PFSK-1 (cell line): ENCODE measurements at regions not wholly inside any gene's neighbourhood (a gene's known extent, or its start where the extent isn't known, plus 50 kb on each side); places are given as distances from the start of the nearest gene placed in this dataset.

Experiments
- POLR2AphosphoS5 ChIP-seq: IDR thresholded peaks from 2 replicates; pipeline ENCODE4 v1.6.1; 2012; ENCODE audit warnings: low read depth, mild to moderate bottlenecking, control low read depth, low read length, moderate library complexity
- TF ChIP-seq, protein P1 (sequence below), 2 experiments: IDR thresholded peaks; 2 replicates each; pipeline versions ENCODE4 v1.6.1 to v1.8.0; 2011 to 2012; ENCODE audit warnings: low read depth in 2 of 2, low read length in 2 of 2, control low read depth in 1 of 2, inconsistent platforms in 1 of 2, mild to moderate bottlenecking in 1 of 2, moderate library complexity in 1 of 2; ENCODE audit not compliant: insufficient read depth in 1 of 2

- TF ChIP-seq, protein P1, sequence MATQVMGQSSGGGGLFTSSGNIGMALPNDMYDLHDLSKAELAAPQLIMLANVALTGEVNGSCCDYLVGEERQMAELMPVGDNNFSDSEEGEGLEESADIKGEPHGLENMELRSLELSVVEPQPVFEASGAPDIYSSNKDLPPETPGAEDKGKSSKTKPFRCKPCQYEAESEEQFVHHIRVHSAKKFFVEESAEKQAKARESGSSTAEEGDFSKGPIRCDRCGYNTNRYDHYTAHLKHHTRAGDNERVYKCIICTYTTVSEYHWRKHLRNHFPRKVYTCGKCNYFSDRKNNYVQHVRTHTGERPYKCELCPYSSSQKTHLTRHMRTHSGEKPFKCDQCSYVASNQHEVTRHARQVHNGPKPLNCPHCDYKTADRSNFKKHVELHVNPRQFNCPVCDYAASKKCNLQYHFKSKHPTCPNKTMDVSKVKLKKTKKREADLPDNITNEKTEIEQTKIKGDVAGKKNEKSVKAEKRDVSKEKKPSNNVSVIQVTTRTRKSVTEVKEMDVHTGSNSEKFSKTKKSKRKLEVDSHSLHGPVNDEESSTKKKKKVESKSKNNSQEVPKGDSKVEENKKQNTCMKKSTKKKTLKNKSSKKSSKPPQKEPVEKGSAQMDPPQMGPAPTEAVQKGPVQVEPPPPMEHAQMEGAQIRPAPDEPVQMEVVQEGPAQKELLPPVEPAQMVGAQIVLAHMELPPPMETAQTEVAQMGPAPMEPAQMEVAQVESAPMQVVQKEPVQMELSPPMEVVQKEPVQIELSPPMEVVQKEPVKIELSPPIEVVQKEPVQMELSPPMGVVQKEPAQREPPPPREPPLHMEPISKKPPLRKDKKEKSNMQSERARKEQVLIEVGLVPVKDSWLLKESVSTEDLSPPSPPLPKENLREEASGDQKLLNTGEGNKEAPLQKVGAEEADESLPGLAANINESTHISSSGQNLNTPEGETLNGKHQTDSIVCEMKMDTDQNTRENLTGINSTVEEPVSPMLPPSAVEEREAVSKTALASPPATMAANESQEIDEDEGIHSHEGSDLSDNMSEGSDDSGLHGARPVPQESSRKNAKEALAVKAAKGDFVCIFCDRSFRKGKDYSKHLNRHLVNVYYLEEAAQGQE (IDR thresholded peaks at IDR 0.05; ENCODE audit: insufficient read depth in 1 of 2, low read depth in 2 of 2, low read length in 2 of 2): no peak
- TF ChIP-seq POLR2AphosphoS5: no peak
Observed at GRCh38 chr15:38002883-38003477, 68.5 kb downstream of the TMCO5A start.
